GM23338 (cell line): ENCODE measurements at regions not wholly inside any gene's neighbourhood (a gene's known extent, or its start where the extent isn't known, plus 50 kb on each side); places are given as distances from the start of the nearest gene placed in this dataset.

Experiments used
- CTCF ChIP-seq, 2 experiments: fragments of 200-600 bp in 1 of 2; sonication (generic) in 1 of 2; conservative IDR thresholded peaks; 2 replicates each; pipeline versions ENCODE4 v1.5.1 to v1.6.1; 2016 to 2017; ENCODE audit warnings: antibody characterized with exemption in 2 of 2, low read depth in 2 of 2, mild to moderate bottlenecking in 2 of 2, moderate library complexity in 1 of 2
- EZH2phosphoT487 ChIP-seq: fragments of 200-600 bp; sonication (generic); IDR thresholded peaks from one replicate; pipeline ENCODE4 v1.8.1; 2018; ENCODE audit warnings: antibody characterized with exemption; ENCODE audit not compliant: unreplicated experiment
- JUNB ChIP-seq: IDR thresholded peaks from one replicate; pipeline ENCODE4 v1.6.1; 2016; ENCODE audit warnings: antibody characterized with exemption; ENCODE audit not compliant: unreplicated experiment
- ZNF331 ChIP-seq: fragments of 250-450 bp; sonication (Bioruptor Pico); IDR thresholded peaks from 2 replicates; pipeline ENCODE4 v1.5.0; 2020; ENCODE audit warnings: low read depth, mild to moderate bottlenecking, moderate library complexity

DNA sequence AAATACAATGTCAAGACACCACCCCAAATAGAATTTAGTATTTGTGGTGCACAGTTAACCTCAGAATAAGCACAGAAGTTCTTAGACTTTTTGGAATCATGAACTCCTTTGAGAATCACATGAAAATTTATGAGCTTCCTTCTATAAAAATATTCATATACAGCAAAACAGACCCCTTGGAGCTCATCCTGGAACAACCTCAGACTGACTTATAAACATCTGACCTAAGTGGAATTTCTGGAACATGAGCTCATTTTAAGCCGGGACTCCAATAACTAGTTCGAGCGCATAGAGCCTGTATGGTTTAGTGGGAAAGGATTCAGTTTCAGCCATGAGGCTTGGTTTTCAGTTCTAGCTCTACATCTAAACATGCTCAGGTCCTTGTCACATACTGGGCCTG lies 192.3 kb downstream of the DEPDC1B start:
- no peak for TF ChIP-seq CTCF (conservative IDR thresholded peaks at IDR 0.05; ENCODE audit: low read depth in 2 of 2)
- no peak for TF ChIP-seq EZH2phosphoT487
- TF ChIP-seq ZNF331 = no peak
- no peak for TF ChIP-seq JUNB
